ENCODE measurements at regions not wholly inside any gene's neighbourhood (a gene's known extent, or its start where the extent isn't known, plus 50 kb on each side); places are given as distances from the start of the nearest gene placed in this dataset.

DNA sequence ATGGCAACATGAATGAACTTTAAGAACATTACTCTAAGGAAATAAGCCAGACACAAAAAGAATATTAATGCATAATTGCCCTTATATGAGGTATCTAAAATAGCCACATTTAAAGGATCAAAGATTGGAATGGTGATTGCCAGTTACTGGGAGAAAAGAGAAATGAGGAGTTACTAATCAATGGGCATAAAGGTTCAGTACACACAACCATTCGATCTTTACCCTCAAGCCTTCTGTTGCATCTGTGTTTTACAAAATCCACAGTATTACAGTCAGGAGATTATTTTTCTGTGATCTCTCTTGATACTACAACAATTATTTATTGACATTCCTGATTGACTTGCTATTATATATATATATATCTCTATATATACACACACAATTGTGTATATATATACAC is 310.0 kb upstream of the SLITRK5 start:
- no peaks in the 10 kb centered on the region for H3K23me2 ChIP-seq (ENCODE audit: insufficient read length, low read depth, low read length, poor library complexity, severe bottlenecking)
- H3K4me3 Mint-ChIP-seq: no peak overlapping the region
- H3K79me2 ChIP-seq (ENCODE audit: insufficient read depth, low read length): no peaks in the 10 kb centered on the region
- H4K91ac ChIP-seq (ENCODE audit: insufficient read length, low read depth, low read length): no peak overlapping the region
- H3K79me1 ChIP-seq (ENCODE audit: insufficient read depth, low read depth, low read length, poor library complexity, severe bottlenecking): no peaks in the 10 kb centered on the region
- H3K4ac ChIP-seq (ENCODE audit: low read depth, low read length): no peak overlapping the region
- no peak overlapping the region for H3K27ac ChIP-seq (ENCODE audit: insufficient read length, low read depth, low read length)
- no peak overlapping the region for H3T11ph ChIP-seq (ENCODE audit: low read length)
- TF ChIP-seq, protein P1, sequence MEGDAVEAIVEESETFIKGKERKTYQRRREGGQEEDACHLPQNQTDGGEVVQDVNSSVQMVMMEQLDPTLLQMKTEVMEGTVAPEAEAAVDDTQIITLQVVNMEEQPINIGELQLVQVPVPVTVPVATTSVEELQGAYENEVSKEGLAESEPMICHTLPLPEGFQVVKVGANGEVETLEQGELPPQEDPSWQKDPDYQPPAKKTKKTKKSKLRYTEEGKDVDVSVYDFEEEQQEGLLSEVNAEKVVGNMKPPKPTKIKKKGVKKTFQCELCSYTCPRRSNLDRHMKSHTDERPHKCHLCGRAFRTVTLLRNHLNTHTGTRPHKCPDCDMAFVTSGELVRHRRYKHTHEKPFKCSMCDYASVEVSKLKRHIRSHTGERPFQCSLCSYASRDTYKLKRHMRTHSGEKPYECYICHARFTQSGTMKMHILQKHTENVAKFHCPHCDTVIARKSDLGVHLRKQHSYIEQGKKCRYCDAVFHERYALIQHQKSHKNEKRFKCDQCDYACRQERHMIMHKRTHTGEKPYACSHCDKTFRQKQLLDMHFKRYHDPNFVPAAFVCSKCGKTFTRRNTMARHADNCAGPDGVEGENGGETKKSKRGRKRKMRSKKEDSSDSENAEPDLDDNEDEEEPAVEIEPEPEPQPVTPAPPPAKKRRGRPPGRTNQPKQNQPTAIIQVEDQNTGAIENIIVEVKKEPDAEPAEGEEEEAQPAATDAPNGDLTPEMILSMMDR (conservative IDR thresholded peaks at IDR 0.05): no peak
- DNase-seq: no peak
- H2AK5ac ChIP-seq (ENCODE audit: insufficient read length, low read length): no peak overlapping the region
- no peak overlapping the region for H4K5ac ChIP-seq (ENCODE audit: insufficient read length, low read depth, low read length)
- no CpG with 5 or more reads among the region's 1 CpG for WGBS (ENCODE audit: extremely low coverage, insufficient read length, low lambda C conversion rate)
- no peak overlapping the region for H3K27ac Mint-ChIP-seq
- no peaks in the 10 kb centered on the region for H3K4me1 ChIP-seq (ENCODE audit: insufficient read depth, low read length)
- no peak overlapping the region for H3K14ac ChIP-seq (ENCODE audit: insufficient read depth, low read length)
- no peak overlapping the region for H3K18ac ChIP-seq (ENCODE audit: insufficient read length, low read depth, low read length)
- no peak overlapping the region for H3K9ac ChIP-seq (ENCODE audit: extremely low read depth, insufficient read length, low read length)
- no peaks in the 10 kb centered on the region for H3K27me3 Mint-ChIP-seq (ENCODE audit: low read depth)
- H4K20me1 ChIP-seq (ENCODE audit: control insufficient read depth, insufficient read depth, insufficient read length): no peaks in the 10 kb centered on the region
- H3K9me3 ChIP-seq (ENCODE audit: control insufficient read depth, low read depth, low read length): no peaks in the 10 kb centered on the region
- no peaks in the 10 kb centered on the region for H3K9me3 Mint-ChIP-seq
- H3K23ac ChIP-seq (ENCODE audit: insufficient read length, low read depth, low read length): no peak overlapping the region
- no peak overlapping the region for H2BK20ac ChIP-seq (ENCODE audit: low read depth, low read length, poor library complexity, severe bottlenecking)
- H3K36me3 Mint-ChIP-seq (ENCODE audit: insufficient read depth in 1 of 3, low read depth in 3 of 3): no peaks in the 10 kb centered on the region
- no peaks in the 10 kb centered on the region for H3K27me3 ChIP-seq (ENCODE audit: insufficient read depth, low read length)
- no peak overlapping the region for H2BK5ac ChIP-seq (ENCODE audit: insufficient read length, low read length)
- no peak overlapping the region for H3K56ac ChIP-seq (ENCODE audit: insufficient read length, low read depth, low read length)
- no peak overlapping the region for H4K8ac ChIP-seq (replicated peaks; ENCODE audit: insufficient read length, low read depth, low read length)
- no peak overlapping the region for H2BK120ac ChIP-seq (ENCODE audit: low read depth, low read length, poor library complexity, severe bottlenecking)
- no peak overlapping the region for H2BK12ac ChIP-seq (ENCODE audit: insufficient read length, low read depth, low read length)
- no peak overlapping the region for H2AFZ ChIP-seq (ENCODE audit: low read length)
- H3K4me2 ChIP-seq (ENCODE audit: insufficient read depth, insufficient read length, low read length): no peak overlapping the region
- H2BK15ac ChIP-seq (ENCODE audit: low read depth, low read length): no peak overlapping the region
- H3K4me1 Mint-ChIP-seq: no peaks in the 10 kb centered on the region

Measured in H9 (cell line).